Natural killer cell treated with Interleukin-12 subunit alpha and Interleukin-12 subunit beta and Interleukin-15 and Interleukin-18, amount 100 ng/mL, for 72 hours (primary cell): ENCODE measurements at regions not wholly inside any gene's neighbourhood (a gene's known extent, or its start where the extent isn't known, plus 50 kb on each side); places are given as distances from the start of the nearest gene placed in this dataset.
"Not testable (repeated sequence)": the region's sequence is repeated elsewhere in the genome, so short reads cannot be mapped to it uniquely, and the experiment has no call there.

Experiments used
- ATAC-seq, 2 donors: fragments of 150-1000 bp; cut with Tn5 transposase in 1 of 2; sonication (Bioruptor Pico), chemical (Tn5 transposase) in 1 of 2; 2 replicates each; pipeline ENCODE4 v1.10.0; 2021
- DNase-seq: peaks from one replicate; pipeline ENCODE4 v3.0.0; 2022; ENCODE audit warnings: low spot score
- H3K27ac Mint-ChIP-seq, 2 donors: 1 replicate in 1 of 2; 2 replicates in 1 of 2; pipeline ENCODE4 v1.8.0; 2022; ENCODE audit warnings: mixed read lengths in 2 of 2, mild to moderate bottlenecking in 1 of 2, moderate library complexity in 1 of 2
- H3K27me3 Mint-ChIP-seq, 2 donors: 1 replicate in 1 of 2; 2 replicates in 1 of 2; pipeline ENCODE4 v1.8.0; 2022; ENCODE audit warnings: mixed read lengths in 2 of 2
- H3K36me3 Mint-ChIP-seq: one replicate; pipeline ENCODE4 v1.8.0; 2022; ENCODE audit warnings: mixed read lengths
- H3K4me1 Mint-ChIP-seq, 2 donors: 1 replicate in 1 of 2; 2 replicates in 1 of 2; pipeline ENCODE4 v1.8.0; 2022; ENCODE audit warnings: low read depth in 2 of 2, mixed read lengths in 2 of 2, mild to moderate bottlenecking in 1 of 2
- H3K4me3 Mint-ChIP-seq: one replicate; pipeline ENCODE4 v1.8.0; 2022; ENCODE audit warnings: mixed read lengths
- H3K9me3 Mint-ChIP-seq: 2 replicates; pipeline ENCODE4 v1.8.0; 2022; ENCODE audit warnings: mixed read lengths

GRCh38 chr6:97779039-97779766 is 496.2 kb upstream of the MMS22L start:
- H3K9me3 Mint-ChIP-seq = peaks cover 25% of the 10 kb centered on the region
- H3K4me1 Mint-ChIP-seq, H3K27me3 Mint-ChIP-seq, H3K4me3 Mint-ChIP-seq, H3K36me3 Mint-ChIP-seq, ATAC-seq, DNase-seq, H3K27ac Mint-ChIP-seq: not testable (repeated sequence)

GRCh38 chr6:97790926-97791590 is 508.0 kb upstream of the MMS22L start:
- ATAC-seq = peak in 1 of 2 donors; percentile 24
- peaks cover 4% of the 10 kb centered on the region for H3K36me3 Mint-ChIP-seq
- H3K27ac Mint-ChIP-seq = no peak overlapping the region
- H3K4me3 Mint-ChIP-seq = no peak overlapping the region
- no peaks in the 10 kb centered on the region for H3K4me1 Mint-ChIP-seq
- peaks cover 13% of the 10 kb centered on the region for H3K9me3 Mint-ChIP-seq
- no peak for DNase-seq
- no peaks in the 10 kb centered on the region for H3K27me3 Mint-ChIP-seq

GRCh38 chr6:97805596-97805995 is 522.6 kb upstream of the MMS22L start:
- ATAC-seq = no peak
- H3K27ac Mint-ChIP-seq = no peak overlapping the region
- no peaks in the 10 kb centered on the region for H3K36me3 Mint-ChIP-seq
- no peak overlapping the region for H3K4me3 Mint-ChIP-seq
- peaks cover 15% of the 10 kb centered on the region for H3K9me3 Mint-ChIP-seq
- no peaks in the 10 kb centered on the region for H3K27me3 Mint-ChIP-seq
- DNase-seq = no peak
- H3K4me1 Mint-ChIP-seq = no peaks in the 10 kb centered on the region

- no peak for DNase-seq
- H3K9me3 Mint-ChIP-seq = peaks cover 4% of the 10 kb centered on the region
- H3K4me3 Mint-ChIP-seq = no peak overlapping the region
- H3K4me1 Mint-ChIP-seq = no peaks in the 10 kb centered on the region
- no peaks in the 10 kb centered on the region for H3K36me3 Mint-ChIP-seq
- ATAC-seq = no peak
- no peaks in the 10 kb centered on the region for H3K27me3 Mint-ChIP-seq
- H3K27ac Mint-ChIP-seq = no peak overlapping the region
These were observed 529.9 kb upstream of the MMS22L start for GRCh38 chr6:97812940-97813339.

- ATAC-seq = no peak
- H3K36me3 Mint-ChIP-seq = no peaks in the 10 kb centered on the region
- H3K27me3 Mint-ChIP-seq = no peaks in the 10 kb centered on the region
- H3K4me1 Mint-ChIP-seq = no peaks in the 10 kb centered on the region
- H3K9me3 Mint-ChIP-seq = no peaks in the 10 kb centered on the region
- no peak overlapping the region for H3K4me3 Mint-ChIP-seq
- no peak overlapping the region for H3K27ac Mint-ChIP-seq
- no peak for DNase-seq
These were observed 531.0 kb upstream of the MMS22L start for GRCh38 chr6:97813889-97814567.

- no peaks in the 10 kb centered on the region for H3K36me3 Mint-ChIP-seq
- ATAC-seq = no peak
These were observed 532.3 kb upstream of the MMS22L start for GRCh38 chr6:97815301-97815812.

GRCh38 chr6:97816526-97816925 is 533.5 kb upstream of the MMS22L start:
- Mint-ChIP-seq H3K4me3 (no peak overlapping the region), H3K36me3 (no peaks in the 10 kb centered on the region), H3K4me1 (no peaks in the 10 kb centered on the region), H3K27me3 (no peaks in the 10 kb centered on the region), H3K27ac (no peak overlapping the region), H3K9me3 (no peaks in the 10 kb centered on the region)
- DNase-seq (no peak), ATAC-seq (no peak)

More at GRCh38 chr6:97815301-97815812, 532.3 kb upstream of the MMS22L start:
- DNase-seq = no peak
- no peaks in the 10 kb centered on the region for H3K4me1 Mint-ChIP-seq
- H3K27me3 Mint-ChIP-seq = no peaks in the 10 kb centered on the region
- H3K9me3 Mint-ChIP-seq = no peaks in the 10 kb centered on the region
- no peak overlapping the region for H3K27ac Mint-ChIP-seq
- no peak overlapping the region for H3K4me3 Mint-ChIP-seq

GRCh38 chr6:97819710-97820109 is 536.7 kb upstream of the MMS22L start:
- Mint-ChIP-seq H3K27me3 (no peaks in the 10 kb centered on the region), H3K36me3 (no peaks in the 10 kb centered on the region), H3K4me1 (no peaks in the 10 kb centered on the region), H3K27ac (no peak overlapping the region), H3K9me3 (peaks cover 7% of the 10 kb centered on the region), H3K4me3 (no peak overlapping the region)
- ATAC-seq = no peak
- DNase-seq = no peak

- no peaks in the 10 kb centered on the region for H3K36me3 Mint-ChIP-seq
- ATAC-seq = no peak
- H3K27ac Mint-ChIP-seq = no peak overlapping the region
- H3K27me3 Mint-ChIP-seq = no peaks in the 10 kb centered on the region
- no peak for DNase-seq
- H3K4me1 Mint-ChIP-seq = no peaks in the 10 kb centered on the region
- peaks cover 7% of the 10 kb centered on the region for H3K9me3 Mint-ChIP-seq
- H3K4me3 Mint-ChIP-seq = no peak overlapping the region
These were observed 537.4 kb upstream of the MMS22L start for GRCh38 chr6:97820400-97820799.

- DNase-seq (no peak), ATAC-seq (no peak)
- Mint-ChIP-seq H3K4me1 (no peaks in the 10 kb centered on the region), H3K36me3 (no peaks in the 10 kb centered on the region), H3K4me3 (no peak overlapping the region), H3K9me3 (peaks cover 7% of the 10 kb centered on the region), H3K27ac (no peak overlapping the region), H3K27me3 (no peaks in the 10 kb centered on the region)
These were observed 539.6 kb upstream of the MMS22L start for GRCh38 chr6:97822632-97823031.

- peaks cover 12% of the 10 kb centered on the region for H3K9me3 Mint-ChIP-seq
- H3K27ac Mint-ChIP-seq = no peak overlapping the region
- H3K36me3 Mint-ChIP-seq = no peaks in the 10 kb centered on the region
- H3K4me1 Mint-ChIP-seq = no peaks in the 10 kb centered on the region
- ATAC-seq (no peak), DNase-seq (no peak)
- H3K27me3 Mint-ChIP-seq = no peaks in the 10 kb centered on the region
- no peak overlapping the region for H3K4me3 Mint-ChIP-seq
These were observed 558.7 kb upstream of the MMS22L start for GRCh38 chr6:97841763-97842162.

- Mint-ChIP-seq H3K36me3 (no peaks in the 10 kb centered on the region), H3K27me3 (no peaks in the 10 kb centered on the region), H3K4me1 (no peaks in the 10 kb centered on the region), H3K4me3 (no peak overlapping the region), H3K9me3 (peaks cover 12% of the 10 kb centered on the region), H3K27ac (no peak overlapping the region)
- DNase-seq = no peak
- no peak for ATAC-seq
These were observed 559.5 kb upstream of the MMS22L start for GRCh38 chr6:97842521-97842920.

- Mint-ChIP-seq H3K27ac (no peak overlapping the region), H3K4me3 (no peak overlapping the region), H3K36me3 (no peaks in the 10 kb centered on the region), H3K27me3 (no peaks in the 10 kb centered on the region), H3K4me1 (no peaks in the 10 kb centered on the region), H3K9me3 (peaks cover 3% of the 10 kb centered on the region)
- DNase-seq (no peak), ATAC-seq (no peak)
These were observed 566.4 kb upstream of the MMS22L start for GRCh38 chr6:97849390-97849789.
